Neutrophil (primary cell): ENCODE measurements at regions not wholly inside any gene's neighbourhood (a gene's known extent, or its start where the extent isn't known, plus 50 kb on each side); places are given as distances from the start of the nearest gene placed in this dataset.

Source experiments
- H3K27ac ChIP-seq: fragments of 200-600 bp; sonication (generic); 2 replicates; pipeline ENCODE4 v1.5.1; 2016; ENCODE audit warnings: mild to moderate bottlenecking, moderate library complexity
- H3K27me3 ChIP-seq: fragments of 200-600 bp; sonication (generic); 2 replicates; pipeline ENCODE4 v1.6.0; 2016; ENCODE audit warnings: mild to moderate bottlenecking
- H3K36me3 ChIP-seq: fragments of 200-600 bp; sonication (generic); 2 replicates; pipeline ENCODE4 v1.5.1; 2017
- H3K4me1 ChIP-seq, 2 experiments: fragments of 200-600 bp in 1 of 2; sonication (generic) in 1 of 2; 1 replicate in 1 of 2; 2 replicates in 1 of 2; pipeline versions ENCODE4 v1.5.1 to v1.6.1; 2013 to 2016; ENCODE audit warnings: low read depth in 1 of 2, low read length in 1 of 2, mild to moderate bottlenecking in 1 of 2, moderate library complexity in 1 of 2; ENCODE audit not compliant: control insufficient read depth in 1 of 2, insufficient read depth in 1 of 2
- H3K4me3 ChIP-seq, 2 experiments: fragments of 200-600 bp in 1 of 2; sonication (generic) in 1 of 2; 1 replicate in 1 of 2; 2 replicates in 1 of 2; pipeline ENCODE4 v1.5.1; 2013 to 2016; ENCODE audit warnings: low read depth in 1 of 2, low read length in 1 of 2, mild to moderate bottlenecking in 1 of 2, moderate library complexity in 1 of 2
- H3K9me3 ChIP-seq: fragments of 200-600 bp; sonication (generic); 2 replicates; pipeline ENCODE4 v1.5.1; 2016
- TF ChIP-seq, protein P1 (sequence below): fragments of 200-600 bp; sonication (generic); IDR thresholded peaks from 2 replicates; pipeline ENCODE4 v1.5.1; 2016; ENCODE audit warnings: antibody characterized with exemption

DNA sequence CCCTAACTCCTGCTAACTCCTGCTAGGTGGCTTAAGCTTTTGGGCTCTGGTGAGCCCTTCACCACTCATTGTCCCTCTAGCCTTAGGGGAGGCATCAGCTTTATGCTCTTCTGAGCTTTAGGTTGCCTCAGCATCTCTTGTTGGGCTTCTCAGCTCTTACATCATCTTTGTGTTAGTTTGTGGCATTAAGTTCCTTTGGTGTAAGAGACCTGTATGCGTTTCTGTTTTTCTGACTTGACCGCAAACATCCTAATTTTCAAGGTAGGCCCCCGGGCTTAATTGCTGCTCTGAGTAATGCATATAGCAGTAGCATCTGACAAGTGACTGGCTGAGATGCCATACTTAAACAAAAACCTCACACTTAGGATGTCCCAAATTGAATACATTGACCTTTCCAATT lies 287.8 kb upstream of the TUT7 start:
- H3K9me3 ChIP-seq: no peaks in the 10 kb centered on the region
- no peaks in the 10 kb centered on the region for H3K4me1 ChIP-seq

DNA sequence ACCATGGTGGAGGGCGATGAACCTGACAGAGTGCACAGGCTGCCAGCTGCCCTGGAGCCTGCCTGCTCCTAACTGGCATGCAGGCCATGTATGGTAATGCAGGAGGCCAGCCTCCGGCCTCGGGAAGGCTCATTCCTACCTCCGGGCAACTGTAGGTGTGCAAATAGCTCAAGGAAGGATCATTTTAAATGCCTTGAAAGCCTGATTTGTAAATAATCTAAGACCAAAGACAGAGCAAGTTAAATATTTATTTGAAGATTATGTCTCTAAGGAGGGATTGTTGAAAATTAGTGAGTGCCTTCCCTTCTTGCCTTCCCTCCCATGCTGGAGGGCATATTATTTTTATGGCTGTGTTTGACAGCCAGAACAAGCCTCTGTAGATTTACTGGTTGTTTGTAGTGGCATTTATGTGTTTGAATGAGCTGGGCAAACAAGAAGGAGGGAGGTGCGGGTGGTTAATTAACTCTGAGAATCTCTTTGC lies 285.7 kb upstream of the TUT7 start:
- no peak overlapping the region for H3K27ac ChIP-seq
- peaks cover 9% of the 10 kb centered on the region for H3K27me3 ChIP-seq
- no peaks in the 10 kb centered on the region for H3K36me3 ChIP-seq
- no peaks in the 10 kb centered on the region for H3K4me1 ChIP-seq
- no peak overlapping the region for H3K4me3 ChIP-seq
- TF ChIP-seq, protein P1, sequence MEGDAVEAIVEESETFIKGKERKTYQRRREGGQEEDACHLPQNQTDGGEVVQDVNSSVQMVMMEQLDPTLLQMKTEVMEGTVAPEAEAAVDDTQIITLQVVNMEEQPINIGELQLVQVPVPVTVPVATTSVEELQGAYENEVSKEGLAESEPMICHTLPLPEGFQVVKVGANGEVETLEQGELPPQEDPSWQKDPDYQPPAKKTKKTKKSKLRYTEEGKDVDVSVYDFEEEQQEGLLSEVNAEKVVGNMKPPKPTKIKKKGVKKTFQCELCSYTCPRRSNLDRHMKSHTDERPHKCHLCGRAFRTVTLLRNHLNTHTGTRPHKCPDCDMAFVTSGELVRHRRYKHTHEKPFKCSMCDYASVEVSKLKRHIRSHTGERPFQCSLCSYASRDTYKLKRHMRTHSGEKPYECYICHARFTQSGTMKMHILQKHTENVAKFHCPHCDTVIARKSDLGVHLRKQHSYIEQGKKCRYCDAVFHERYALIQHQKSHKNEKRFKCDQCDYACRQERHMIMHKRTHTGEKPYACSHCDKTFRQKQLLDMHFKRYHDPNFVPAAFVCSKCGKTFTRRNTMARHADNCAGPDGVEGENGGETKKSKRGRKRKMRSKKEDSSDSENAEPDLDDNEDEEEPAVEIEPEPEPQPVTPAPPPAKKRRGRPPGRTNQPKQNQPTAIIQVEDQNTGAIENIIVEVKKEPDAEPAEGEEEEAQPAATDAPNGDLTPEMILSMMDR: no peak
- no peaks in the 10 kb centered on the region for H3K9me3 ChIP-seq

More for the DNA sequence above, 287.8 kb upstream of the TUT7 start:
- Histone ChIP-seq H3K27ac (no peak overlapping the region), H3K36me3 (no peaks in the 10 kb centered on the region), H3K4me3 (no peak overlapping the region), H3K27me3 (peaks cover 6% of the 10 kb centered on the region)
- TF ChIP-seq, protein P1: no peak

DNA sequence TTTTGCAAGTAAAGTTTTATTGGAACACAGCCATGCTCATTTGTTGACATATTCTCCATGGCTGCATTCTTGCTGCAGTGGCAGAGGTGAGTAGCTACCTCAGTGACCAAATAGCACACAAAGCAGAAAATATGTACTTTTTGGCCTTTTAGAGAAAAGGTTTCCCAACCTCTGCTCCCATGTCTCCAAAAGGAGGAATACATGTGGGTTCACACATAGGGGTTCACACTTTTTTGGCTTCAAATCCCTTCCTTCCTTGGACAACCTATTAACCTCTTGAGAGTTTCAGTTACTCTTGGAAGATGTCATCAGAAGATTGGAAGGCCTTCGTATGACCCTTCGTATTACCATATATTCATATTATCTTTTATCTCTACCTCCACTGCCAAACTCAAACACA lies 285.1 kb upstream of the TUT7 start:
- no peaks in the 10 kb centered on the region for H3K9me3 ChIP-seq
- no peaks in the 10 kb centered on the region for H3K4me1 ChIP-seq
- H3K36me3 ChIP-seq: no peaks in the 10 kb centered on the region
- no peak overlapping the region for H3K4me3 ChIP-seq
- H3K27ac ChIP-seq: no peak overlapping the region
- peaks cover 9% of the 10 kb centered on the region for H3K27me3 ChIP-seq
- TF ChIP-seq, protein P1: no peak

DNA sequence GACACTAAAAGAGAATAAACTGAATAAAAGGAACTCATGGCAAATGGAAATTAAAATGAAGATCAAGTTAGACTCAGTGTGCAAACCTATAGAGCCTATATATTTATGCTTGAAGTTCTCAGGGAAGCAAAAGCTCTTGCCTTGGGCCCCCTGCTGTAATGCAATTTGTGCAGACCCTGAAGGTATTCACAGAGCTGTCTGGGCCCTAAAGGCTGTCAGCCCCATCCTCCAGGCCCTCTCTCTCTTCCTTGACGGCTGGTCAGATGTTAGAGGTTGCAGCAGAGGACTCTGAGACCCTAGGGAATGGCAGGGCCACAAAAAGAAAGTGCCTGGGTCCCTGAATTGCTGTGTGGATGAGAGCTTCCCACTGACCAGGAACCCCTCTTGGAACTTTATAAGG lies 283.9 kb upstream of the TUT7 start:
- H3K4me1 ChIP-seq: no peaks in the 10 kb centered on the region
- TF ChIP-seq, protein P1: no peak
- no peak overlapping the region for H3K4me3 ChIP-seq
- no peaks in the 10 kb centered on the region for H3K36me3 ChIP-seq
- peaks cover 9% of the 10 kb centered on the region for H3K27me3 ChIP-seq
- no peak overlapping the region for H3K27ac ChIP-seq
- H3K9me3 ChIP-seq: no peaks in the 10 kb centered on the region

DNA sequence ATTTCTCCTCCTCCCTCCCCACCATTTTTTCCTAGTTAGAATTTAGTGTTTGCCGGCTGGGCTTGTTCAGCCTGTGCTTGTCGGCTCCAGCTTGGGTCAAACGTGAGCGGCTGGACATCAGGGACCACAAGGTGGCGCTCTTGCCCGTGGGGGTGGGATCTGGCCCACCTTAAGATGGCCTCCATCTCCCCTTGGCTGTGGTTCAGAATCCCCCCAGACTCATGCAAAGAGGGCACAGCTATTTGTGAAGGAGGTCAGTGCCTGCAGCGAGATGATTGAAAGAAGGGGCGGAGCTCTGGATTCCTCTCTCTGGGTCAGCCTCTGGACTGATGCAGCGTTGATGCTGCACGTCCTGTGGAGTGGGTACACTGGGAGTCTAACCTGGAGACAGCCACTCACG lies 283.3 kb upstream of the TUT7 start:
- Histone ChIP-seq H3K27me3 (peaks cover 9% of the 10 kb centered on the region), H3K27ac (no peak overlapping the region), H3K36me3 (no peaks in the 10 kb centered on the region), H3K4me1 (no peaks in the 10 kb centered on the region), H3K4me3 (no peak overlapping the region), H3K9me3 (no peaks in the 10 kb centered on the region)
- TF ChIP-seq, protein P1: no peak

DNA sequence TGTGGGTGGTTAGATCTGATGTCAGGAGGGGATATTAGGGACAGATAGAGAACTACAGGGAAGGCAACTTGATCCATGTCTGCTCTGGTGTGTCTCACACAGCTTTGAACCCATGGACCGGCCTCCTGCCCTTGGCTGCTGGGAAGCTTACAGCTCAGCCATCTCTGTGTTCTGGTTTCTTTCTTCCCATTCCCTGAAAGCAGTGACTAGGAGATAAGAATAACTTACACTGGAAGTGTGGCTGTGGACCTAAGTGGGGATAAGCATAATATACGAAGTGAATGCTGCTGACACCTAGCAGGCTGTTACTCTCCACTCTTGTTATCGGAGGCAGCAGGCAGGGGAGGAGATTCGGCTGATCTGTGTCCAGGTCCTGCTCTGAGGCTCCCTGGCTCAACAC lies 282.3 kb upstream of the TUT7 start:
- TF ChIP-seq, protein P1: no peak
- Histone ChIP-seq H3K27ac (no peak overlapping the region), H3K9me3 (no peaks in the 10 kb centered on the region), H3K36me3 (no peaks in the 10 kb centered on the region), H3K27me3 (peaks cover 9% of the 10 kb centered on the region), H3K4me3 (no peak overlapping the region), H3K4me1 (no peaks in the 10 kb centered on the region)
